ENCODE measurements at regions not wholly inside any gene's neighbourhood (a gene's known extent, or its start where the extent isn't known, plus 50 kb on each side); places are given as distances from the start of the nearest gene placed in this dataset.

GRCh38 chr6:88236612-88237360 is 70.6 kb upstream of the CNR1 start:
- no peak for DNase-seq (ENCODE audit: low spot score)

- DNase-seq (ENCODE audit: low spot score) = no peak
These were observed 66.6 kb upstream of the CNR1 start for GRCh38 chr6:88232753-88233152.

- no peak for DNase-seq (ENCODE audit: low spot score)
These were observed 57.2 kb upstream of the CNR1 start for GRCh38 chr6:88223298-88223697.

DNA sequence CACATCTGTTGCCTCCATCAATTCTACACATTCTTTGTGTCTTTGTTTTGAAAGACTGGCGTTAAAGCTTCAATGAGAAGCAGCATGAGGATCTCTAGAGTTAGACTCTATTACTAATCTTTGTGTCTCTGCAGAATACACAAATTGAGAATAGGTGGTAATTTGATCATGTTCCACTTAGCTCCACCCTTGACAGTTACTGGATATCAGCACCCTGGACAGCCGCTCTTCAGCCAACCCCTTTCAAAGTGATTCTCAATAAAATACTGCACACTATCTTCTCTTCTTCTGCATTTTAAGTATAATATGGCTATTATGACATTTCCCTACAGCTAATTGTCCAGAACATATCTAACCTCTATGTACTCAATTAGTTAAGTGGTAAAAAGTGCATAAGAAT is 54.3 kb upstream of the CNR1 start:
- peak; percentile 9 for DNase-seq (ENCODE audit: low spot score)

DNA sequence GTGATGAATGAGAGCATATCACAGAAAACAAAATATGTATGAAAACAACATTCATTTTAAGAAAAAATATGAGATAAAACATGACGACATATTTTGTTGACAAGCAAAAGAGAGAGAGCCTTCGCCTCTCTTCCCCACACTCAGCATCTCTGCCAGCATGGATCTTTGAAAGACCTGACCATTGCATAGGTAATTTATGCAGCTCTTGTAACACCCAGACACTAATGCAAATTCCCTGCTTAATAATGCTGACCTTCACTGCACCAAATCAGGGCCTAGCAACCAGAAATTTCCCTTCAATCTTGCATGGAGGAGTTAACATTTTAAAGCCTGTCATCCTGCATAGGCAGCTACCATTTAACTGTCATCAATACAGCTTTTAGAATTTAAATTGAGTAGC is 50.0 kb upstream of the CNR1 start:
- no peak for DNase-seq (ENCODE audit: low spot score)
